H1 (cell line): ENCODE measurements at regions not wholly inside any gene's neighbourhood (a gene's known extent, or its start where the extent isn't known, plus 50 kb on each side); places are given as distances from the start of the nearest gene placed in this dataset.

ENCODE experiments used
- CBX8 ChIP-seq: fragments of 300-800, 300-1000 bp; sonication (generic); IDR thresholded peaks from 2 replicates; pipeline ENCODE4 v1.7.1; 2016; ENCODE audit warnings: low read depth, low read length, borderline replicate concordance
- CTCF ChIP-seq, 3 experiments: IDR thresholded peaks; 1 replicate in 2 of 3; 2 replicates in 1 of 3; pipeline versions ENCODE4 v1.5.1 to v1.6.1; 2011; ENCODE audit warnings: low read length in 3 of 3, mild to moderate bottlenecking in 3 of 3, inconsistent platforms in 2 of 3, low read depth in 1 of 3, moderate library complexity in 1 of 3; ENCODE audit not compliant: insufficient read depth in 1 of 3; ENCODE audit errors: control extremely low read depth in 1 of 3
- EZH2 ChIP-seq: fragments of 200-600 bp; sonication (generic); IDR thresholded peaks from 2 replicates; pipeline ENCODE4 v1.7.1; 2012; ENCODE audit warnings: low read depth, mild to moderate bottlenecking, moderate library complexity, low read length, inconsistent platforms; ENCODE audit not compliant: severe bottlenecking
- HDAC2 ChIP-seq, 2 experiments: fragments of 300-600 bp in 1 of 2; sonication (generic) in 1 of 2; IDR thresholded peaks; 2 replicates each; pipeline ENCODE4 v1.6.1; 2011 to 2012; ENCODE audit warnings: low read depth in 2 of 2, low read length in 2 of 2, mild to moderate bottlenecking in 2 of 2, moderate library complexity in 2 of 2, borderline replicate concordance in 1 of 2, inconsistent platforms in 1 of 2
- POLR2A ChIP-seq, 2 experiments: IDR thresholded peaks; 1 replicate in 1 of 2; 2 replicates in 1 of 2; pipeline ENCODE4 v1.6.1; 2011; ENCODE audit warnings: low read depth in 2 of 2, low read length in 2 of 2, mild to moderate bottlenecking in 2 of 2; ENCODE audit errors: control extremely low read depth in 1 of 2
- POLR2AphosphoS5 ChIP-seq: IDR thresholded peaks from 2 replicates; pipeline ENCODE4 v1.6.1; 2011; ENCODE audit warnings: low read depth, low read length
- SIN3A ChIP-seq, 2 experiments: IDR thresholded peaks in 1 of 2; conservative IDR thresholded peaks in 1 of 2; 2 replicates each; pipeline ENCODE4 v1.6.1; 2011 to 2012; ENCODE audit warnings: low read length in 2 of 2, improper control_type of control experiment in 1 of 2, low read depth in 1 of 2, mild to moderate bottlenecking in 1 of 2
- USF2 ChIP-seq: IDR thresholded peaks from 2 replicates; pipeline ENCODE4 v1.6.1; 2011; ENCODE audit warnings: low read length, improper control_type of control experiment

GRCh38 chr1:157352817-157353408 lies 199.4 kb downstream of the FCRL5 start:
- TF ChIP-seq CBX8, result no peak
- TF ChIP-seq SIN3A (conservative IDR thresholded peaks at IDR 0.05 in 1 of 2, IDR thresholded peaks at IDR 0.05 in 1 of 2; ENCODE audit: low read depth in 1 of 2, low read length in 2 of 2), result no peak
- no peak for TF ChIP-seq USF2
- no peak for TF ChIP-seq POLR2AphosphoS5
- no peak for TF ChIP-seq HDAC2 (IDR thresholded peaks at IDR 0.05; ENCODE audit: borderline replicate concordance in 1 of 2, low read depth in 2 of 2, low read length in 2 of 2)
- TF ChIP-seq CTCF (IDR thresholded peaks at IDR 0.05; ENCODE audit: control extremely low read depth in 1 of 3, insufficient read depth in 1 of 3, low read depth in 1 of 3, low read length in 3 of 3), result no peak
- no peak for TF ChIP-seq EZH2
- no peak for TF ChIP-seq POLR2A (IDR thresholded peaks at IDR 0.05; ENCODE audit: control extremely low read depth in 1 of 2, low read depth in 2 of 2, low read length in 2 of 2)
